Small intestine (tissue), 7 donors: ENCODE measurements at regions not wholly inside any gene's neighbourhood (a gene's known extent, or its start where the extent isn't known, plus 50 kb on each side); places are given as distances from the start of the nearest gene placed in this dataset.
A peak's percentile ranks its signal among the peaks of the same experiment; 100 is the strongest.

Source experiments
- DNase-seq, 2 donors: peaks; one replicate each; pipeline versions ENCODE4 v3.0.0 to v3.0.0-alpha.2; 2013
- FAIRE-seq: peaks from 2 replicates; lab custom pipeline; 2012; peaks lifted over from hg19 to GRCh38; lab: Jason Lieb, UNC
- H3K27ac ChIP-seq, 3 donors: one replicate each; pipeline ENCODE4 v1.5.1; 2013; ENCODE audit warnings: low read length in 2 of 3, mild to moderate bottlenecking in 2 of 3, control low read depth in 1 of 3, inconsistent platforms in 1 of 3, low read depth in 1 of 3, moderate library complexity in 1 of 3
- H3K27me3 ChIP-seq, 3 donors: one replicate each; pipeline ENCODE4 v1.6.1; 2013; ENCODE audit warnings: low read length in 3 of 3, inconsistent platforms in 1 of 3; ENCODE audit not compliant: control insufficient read depth in 3 of 3, insufficient read depth in 3 of 3
- H3K36me3 ChIP-seq, 3 donors: one replicate each; pipeline ENCODE4 v1.6.1; 2013; ENCODE audit warnings: low read length in 3 of 3, inconsistent platforms in 1 of 3, low read depth in 1 of 3, mild to moderate bottlenecking in 1 of 3, moderate library complexity in 1 of 3; ENCODE audit not compliant: control insufficient read depth in 3 of 3, insufficient read depth in 2 of 3
- H3K4me1 ChIP-seq, 3 donors: one replicate each; pipeline ENCODE4 v1.6.1; 2013; ENCODE audit warnings: low read length in 2 of 3, inconsistent platforms in 1 of 3, low read depth in 1 of 3, mild to moderate bottlenecking in 1 of 3, moderate library complexity in 1 of 3; ENCODE audit not compliant: control insufficient read depth in 3 of 3, insufficient read depth in 2 of 3
- H3K4me3 ChIP-seq, 3 donors: one replicate each; pipeline ENCODE4 v1.5.1; 2013; ENCODE audit warnings: low read length in 3 of 3, control low read depth in 1 of 3, inconsistent platforms in 1 of 3, low read depth in 1 of 3, mild to moderate bottlenecking in 1 of 3, moderate library complexity in 1 of 3
- H3K9me3 ChIP-seq, 2 donors: one replicate each; pipeline ENCODE4 v1.6.1; 2013; ENCODE audit warnings: low read depth in 1 of 2, low read length in 1 of 2; ENCODE audit not compliant: control insufficient read depth in 2 of 2, insufficient read depth in 1 of 2
- WGBS, 3 donors: extraction: QIAGEN DNeasy Blood & Tissue Kit; methylation state at CpG; one replicate each; pipeline ENCODE4 v1.1.7; 2013; 5-methylcytosine and 5-hydroxymethylcytosine counted together
- donor health status: healthy with polysubstance abuse.
- donor health status: control.
- donor health status: control.
- donor health status: Bipolar disorder and iron deficiency.
- donor health status: healthy.

DNA sequence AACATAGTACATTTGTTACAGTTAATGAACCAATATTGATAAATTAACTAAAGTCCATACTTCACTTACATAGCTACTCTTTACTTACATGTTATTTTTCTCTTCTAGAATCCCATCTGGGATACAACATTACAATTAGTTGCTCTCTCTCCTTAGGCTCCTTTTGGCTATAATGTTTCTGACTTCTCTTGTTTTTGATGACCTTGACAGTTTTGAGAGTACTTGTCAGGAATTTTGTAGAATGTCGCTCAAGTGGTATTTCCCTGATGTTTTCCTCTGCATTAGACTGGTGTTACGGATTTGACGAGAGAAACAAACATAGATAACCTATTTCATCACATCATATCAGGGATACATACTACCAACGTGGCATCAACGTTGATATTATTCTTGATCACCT is 925.4 kb upstream of the TMPRSS15 start:
- Histone ChIP-seq H3K9me3 (peaks cover 0 to 14% of the 10 kb centered on the region in 2 donors), H3K4me1 (no peaks in the 10 kb centered on the region), H3K27me3 (no peaks in the 10 kb centered on the region), H3K36me3 (no peaks in the 10 kb centered on the region), H3K27ac (no peak overlapping the region), H3K4me3 (no peak overlapping the region)
- no peak for FAIRE-seq
- no peak for DNase-seq
- 69 to 89% (median 80%) methylated on average over 5 of the region's 5 CpGs for WGBS, 3 donors

DNA sequence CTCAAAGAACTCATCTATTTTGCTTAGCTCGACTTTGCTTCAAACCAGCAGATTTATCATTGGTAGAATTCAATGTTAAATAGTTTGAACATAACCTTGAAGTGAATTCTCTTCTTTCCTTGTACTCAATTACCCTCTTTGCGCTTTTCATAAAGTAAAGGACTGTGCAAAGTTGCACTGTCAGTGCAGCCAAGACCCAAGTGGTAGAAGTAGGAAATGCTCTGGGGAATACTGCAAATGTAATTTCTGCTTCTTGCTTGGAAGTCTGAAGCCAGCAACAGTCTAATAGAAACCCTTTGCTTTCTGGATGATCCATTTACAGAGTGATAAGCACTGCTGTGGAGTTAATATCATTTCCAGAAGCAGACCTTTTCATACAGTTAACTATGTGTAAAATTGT is 936.7 kb upstream of the TMPRSS15 start:
- Histone ChIP-seq H3K27me3 (no peaks in the 10 kb centered on the region), H3K27ac (no peak overlapping the region), H3K9me3 (no peaks in the 10 kb centered on the region), H3K4me1 (no peaks in the 10 kb centered on the region), H3K4me3 (no peak overlapping the region), H3K36me3 (no peaks in the 10 kb centered on the region)
- 74 to 80% (median 76%) methylated on average over 2 of the region's 2 CpGs for WGBS, 3 donors
- DNase-seq = no peak
- no peak for FAIRE-seq

DNA sequence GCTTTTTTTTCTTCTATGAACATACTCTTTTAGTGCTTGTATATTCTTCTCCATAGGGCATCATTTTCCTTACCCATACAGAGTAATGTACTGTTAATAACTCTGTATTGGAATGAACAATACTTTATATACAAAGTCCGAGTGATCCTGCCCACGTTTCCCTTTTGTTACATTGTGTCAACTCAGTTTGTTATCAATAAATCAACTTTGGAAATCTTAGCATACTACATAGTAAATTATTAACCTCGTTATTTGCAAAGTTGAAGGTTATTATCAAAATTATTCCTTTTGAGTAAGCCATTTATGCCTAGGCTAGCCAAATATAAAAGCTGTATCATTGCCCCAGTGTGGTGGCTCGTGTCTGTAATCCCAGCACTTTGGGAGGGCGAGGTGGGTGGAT is 937.4 kb upstream of the TMPRSS15 start:
- Histone ChIP-seq H3K9me3 (no peaks in the 10 kb centered on the region), H3K4me1 (no peaks in the 10 kb centered on the region), H3K27me3 (no peaks in the 10 kb centered on the region), H3K36me3 (no peaks in the 10 kb centered on the region), H3K4me3 (no peak overlapping the region), H3K27ac (no peak overlapping the region)
- DNase-seq (peak in 1 of 2 donors; percentile 53), FAIRE-seq (no peak)
- 13 to 53% (median 28%) methylated on average over 5 of the region's 5 CpGs for WGBS, 3 donors

DNA sequence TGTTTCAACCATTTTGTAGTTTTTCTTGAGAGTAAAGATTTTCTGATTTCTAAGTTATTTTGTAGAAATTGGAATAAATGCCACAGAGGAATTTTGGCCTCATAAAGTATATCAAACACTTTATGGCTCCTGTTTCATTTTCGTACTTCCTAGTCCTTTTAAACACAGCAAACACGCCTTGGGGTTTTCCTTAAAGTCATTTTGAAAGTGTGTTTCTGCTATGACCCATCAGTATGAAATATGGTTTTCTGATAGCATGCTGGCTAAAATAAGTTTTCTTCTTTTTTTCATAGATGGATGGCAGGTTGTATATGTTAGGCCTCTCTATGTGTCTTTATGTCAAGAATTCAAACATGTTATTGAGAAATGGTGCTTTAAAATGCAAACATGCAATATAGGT is 940.1 kb upstream of the TMPRSS15 start:
- Histone ChIP-seq H3K9me3 (no peaks in the 10 kb centered on the region), H3K4me1 (no peaks in the 10 kb centered on the region), H3K4me3 (no peak overlapping the region), H3K27me3 (no peaks in the 10 kb centered on the region), H3K27ac (no peak overlapping the region), H3K36me3 (no peaks in the 10 kb centered on the region)
- WGBS, 3 donors = 23 to 37% (median 33%) methylated on average over 2 of the region's 2 CpGs
- no peak for FAIRE-seq
- no peak for DNase-seq

DNA sequence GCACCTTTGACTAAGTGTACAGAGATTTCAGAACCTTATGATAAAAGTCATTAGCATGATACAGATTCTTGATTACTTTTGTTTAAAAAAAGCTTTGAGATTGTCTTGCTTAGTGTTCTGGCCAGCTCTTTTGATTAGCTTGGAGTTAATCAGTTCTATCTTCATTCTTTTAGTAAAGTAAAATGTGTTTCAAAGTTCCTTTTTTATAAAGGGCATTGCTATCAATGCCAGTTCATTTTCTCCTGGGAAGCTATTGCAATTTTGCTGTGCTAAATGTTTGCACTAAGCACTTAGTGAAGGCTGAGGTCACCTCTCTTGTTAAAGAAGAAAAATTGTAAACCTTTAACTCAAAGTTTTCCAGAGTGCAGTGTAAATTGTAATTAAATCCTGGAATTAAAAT is 946.7 kb upstream of the TMPRSS15 start:
- no peak for FAIRE-seq
- peak; percentile 57 to 68 for DNase-seq
- H3K9me3 ChIP-seq = no peaks in the 10 kb centered on the region
- H3K36me3 ChIP-seq = no peaks in the 10 kb centered on the region
- H3K4me1 ChIP-seq = peaks cover 0 to 3% (median 0%) of the 10 kb centered on the region in 3 donors
- H3K27me3 ChIP-seq = no peaks in the 10 kb centered on the region
- peak overlapping the region in 1 of 3 donors; percentile 24 for H3K27ac ChIP-seq
- H3K4me3 ChIP-seq = no peak overlapping the region

DNA sequence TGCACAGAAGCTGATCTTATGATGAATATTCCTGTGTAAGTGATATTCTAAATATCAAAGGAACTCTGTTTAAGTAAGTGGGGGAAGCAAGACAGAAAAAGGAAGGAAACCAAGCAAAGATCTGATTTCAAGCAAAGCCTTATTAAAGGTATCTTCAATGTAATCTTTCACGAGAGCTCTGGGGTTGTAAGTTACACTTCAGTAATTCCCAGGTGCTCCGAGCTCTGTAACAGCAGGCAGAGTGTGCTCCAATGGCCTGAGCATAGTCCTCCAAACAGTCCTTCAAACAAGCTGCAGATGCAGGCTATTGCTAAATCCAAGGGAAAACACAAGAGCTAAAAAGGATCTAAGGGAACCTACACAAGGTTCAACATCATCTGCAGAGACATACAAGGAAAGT is 949.7 kb upstream of the TMPRSS15 start:
- Histone ChIP-seq H3K4me3 (no peak overlapping the region), H3K27ac (no peak overlapping the region), H3K9me3 (no peaks in the 10 kb centered on the region), H3K36me3 (no peaks in the 10 kb centered on the region), H3K27me3 (no peaks in the 10 kb centered on the region), H3K4me1 (peaks cover 0 to 3% (median 0%) of the 10 kb centered on the region in 3 donors)
- 17 to 44% (median 30%) methylated on average over 2 of the region's 2 CpGs for WGBS, 3 donors
- FAIRE-seq (no peak), DNase-seq (peak; percentile 15 to 34)

DNA sequence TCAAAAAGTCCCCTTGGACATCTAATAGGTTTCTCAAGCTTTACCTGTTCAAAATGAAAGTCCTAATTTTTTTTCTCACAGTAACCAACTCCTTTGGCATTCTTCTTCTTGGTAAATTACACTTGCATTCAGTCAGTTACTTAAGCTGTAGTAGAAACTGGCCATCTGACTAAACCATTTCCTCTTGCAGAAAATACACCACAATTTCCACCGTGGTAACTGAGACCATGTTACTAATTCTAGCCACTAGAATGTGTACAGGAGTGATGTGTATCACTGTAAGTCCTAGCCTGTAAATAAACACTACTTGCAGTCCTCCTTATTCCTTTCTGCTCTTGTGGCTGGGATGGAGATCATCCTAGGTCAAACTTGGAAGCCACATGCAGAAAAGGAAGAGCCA is 965.4 kb upstream of the TMPRSS15 start:
- 42 to 48% (median 46%) methylated on average over 1 of the region's 1 CpG for WGBS, 3 donors
- Histone ChIP-seq H3K36me3 (no peaks in the 10 kb centered on the region), H3K4me1 (no peaks in the 10 kb centered on the region), H3K27me3 (no peaks in the 10 kb centered on the region), H3K27ac (no peak overlapping the region), H3K9me3 (no peaks in the 10 kb centered on the region), H3K4me3 (no peak overlapping the region)
- no peak for DNase-seq
- no peak for FAIRE-seq

DNA sequence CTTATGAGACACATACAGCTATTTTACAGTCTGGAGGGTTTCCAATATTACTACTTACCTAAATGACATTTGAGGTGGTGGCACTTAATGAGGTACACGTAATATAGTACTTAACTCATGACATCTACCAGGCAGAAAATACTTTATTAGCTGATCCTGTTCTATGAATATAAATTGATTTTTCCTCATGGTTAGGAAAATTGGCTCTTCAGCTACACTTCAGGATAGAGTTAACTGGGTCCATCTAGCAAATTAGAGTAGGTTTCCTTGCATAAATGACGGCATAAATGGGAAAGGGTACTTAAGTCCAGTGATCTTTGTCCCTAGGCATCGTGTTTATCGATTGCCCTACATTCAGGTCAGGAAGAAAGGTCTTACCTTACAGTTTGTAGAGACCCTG is 988.8 kb upstream of the TMPRSS15 start:
- no peaks in the 10 kb centered on the region for H3K36me3 ChIP-seq
- no peak overlapping the region for H3K27ac ChIP-seq
- H3K9me3 ChIP-seq = no peaks in the 10 kb centered on the region
- no peak overlapping the region for H3K4me3 ChIP-seq
- H3K27me3 ChIP-seq = no peaks in the 10 kb centered on the region
- DNase-seq (peak in 1 of 2 donors; percentile 1), FAIRE-seq (no peak)
- no peaks in the 10 kb centered on the region for H3K4me1 ChIP-seq
- WGBS, 3 donors = 49 to 66% (median 52%) methylated on average over 4 of the region's 4 CpGs

DNA sequence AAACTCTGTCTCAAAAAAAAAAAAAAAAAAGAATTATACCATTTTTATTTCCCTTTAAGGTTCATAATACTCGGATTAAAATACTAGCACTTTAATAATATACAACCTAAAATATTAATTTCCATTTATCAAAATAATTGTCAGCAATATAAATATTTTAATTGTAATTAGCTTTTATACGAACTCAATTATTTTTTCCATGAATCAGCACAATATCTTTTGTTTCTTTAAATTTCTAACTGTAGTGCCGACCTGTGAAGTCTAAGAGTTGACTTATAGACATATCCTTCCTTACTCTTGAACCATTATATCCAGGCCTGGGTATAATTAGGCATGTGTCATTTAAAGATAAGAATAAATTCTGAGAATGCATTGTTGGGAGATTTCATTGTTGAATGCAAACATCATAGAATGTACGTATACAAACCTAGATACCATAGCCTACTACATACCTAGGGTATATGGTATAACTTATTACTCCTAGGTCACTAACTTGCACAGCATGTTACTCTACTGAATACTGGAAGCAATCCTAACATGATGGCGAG is 996.7 kb upstream of the TMPRSS15 start:
- H3K36me3 ChIP-seq = no peaks in the 10 kb centered on the region
- FAIRE-seq (no peak), DNase-seq (no peak)
- no peaks in the 10 kb centered on the region for H3K27me3 ChIP-seq
- H3K4me1 ChIP-seq = no peaks in the 10 kb centered on the region
- H3K27ac ChIP-seq = no peak overlapping the region
- no peaks in the 10 kb centered on the region for H3K9me3 ChIP-seq
- WGBS, 3 donors = 71 to 81% (median 77%) methylated on average over 5 of the region's 5 CpGs
- no peak overlapping the region for H3K4me3 ChIP-seq
